Calu3 (cell line): ENCODE measurements at regions not wholly inside any gene's neighbourhood (a gene's known extent, or its start where the extent isn't known, plus 50 kb on each side); places are given as distances from the start of the nearest gene placed in this dataset.

Source experiments
- BruUV-seq: library from RNA; stranded (reverse); fragments of 400-500 nt; replicated peaks from 2 replicates; lab custom pipeline; 2021; lab: Mats Ljungman, UMichigan
- CTCF ChIA-PET: fragments of 300-600 bp; sonication (Branson Sonifier 250); formaldehyde crosslinking; loops from one replicate; lab custom pipeline; 2022; ENCODE audit warnings: antibody characterized with exemption; lab: Charles Lee
- DNase-seq: peaks from one replicate; pipeline ENCODE4 v3.0.0; 2022
- H3K27ac Mint-ChIP-seq: one replicate; pipeline ENCODE4 v1.8.0; 2022; ENCODE audit warnings: mixed read lengths; ENCODE audit not compliant: unreplicated experiment
- H3K27me3 Mint-ChIP-seq: one replicate; pipeline ENCODE4 v1.8.0; 2022; ENCODE audit warnings: mixed read lengths; ENCODE audit not compliant: unreplicated experiment
- H3K36me3 Mint-ChIP-seq: one replicate; pipeline ENCODE4 v1.8.0; 2022; ENCODE audit warnings: mild to moderate bottlenecking, moderate library complexity, mixed read lengths; ENCODE audit not compliant: insufficient read depth, unreplicated experiment
- H3K4me1 Mint-ChIP-seq: one replicate; pipeline ENCODE4 v1.8.0; 2022; ENCODE audit warnings: mild to moderate bottlenecking, low read depth, mixed read lengths; ENCODE audit not compliant: unreplicated experiment
- H3K4me3 Mint-ChIP-seq: one replicate; pipeline ENCODE4 v1.8.0; 2022; ENCODE audit warnings: mild to moderate bottlenecking, low read depth, moderate library complexity, mixed read lengths; ENCODE audit not compliant: unreplicated experiment
- H3K9me3 Mint-ChIP-seq: one replicate; pipeline ENCODE4 v1.8.0; 2022; ENCODE audit warnings: low read depth, mixed read lengths; ENCODE audit not compliant: unreplicated experiment
- CTCF ChIP-seq: fragments of 200-600 bp; IDR thresholded peaks from one replicate; pipeline ENCODE4 v1.8.0; 2022; ENCODE audit warnings: antibody characterized with exemption; ENCODE audit not compliant: unreplicated experiment
- intact Hi-C: fragments of 100-400 bp; cut with micrococcal nuclease; formaldehyde crosslinking; loops from one replicate; pipeline ENCODE4 v1.10.0; 2022; ENCODE audit not compliant: unreplicated experiment

GRCh38 chr9:73029346-73029745 is 76.5 kb upstream of the ALDH1A1 start:
- Mint-ChIP-seq H3K4me1 (no peaks in the 10 kb centered on the region), H3K27me3 (no peaks in the 10 kb centered on the region), H3K27ac (no peak overlapping the region), H3K4me3 (no peak overlapping the region), H3K36me3 (no peaks in the 10 kb centered on the region), H3K9me3 (no peaks in the 10 kb centered on the region)
- intact Hi-C loops: no loop called here
- no peak for TF ChIP-seq CTCF
- BruUV-seq: no TSS peak
- CTCF ChIA-PET: no interaction called here
- DNase-seq: no peak

GRCh38 chr9:73026375-73026774 is 73.5 kb upstream of the ALDH1A1 start:
- intact Hi-C loops: no loop called here
- H3K27ac Mint-ChIP-seq: no peak overlapping the region
- TF ChIP-seq CTCF: no peak
- H3K9me3 Mint-ChIP-seq: no peaks in the 10 kb centered on the region
- DNase-seq: no peak
- no peaks in the 10 kb centered on the region for H3K36me3 Mint-ChIP-seq
- H3K27me3 Mint-ChIP-seq: no peaks in the 10 kb centered on the region
- BruUV-seq: no TSS peak
- no peak overlapping the region for H3K4me3 Mint-ChIP-seq
- CTCF ChIA-PET: no interaction called here
- H3K4me1 Mint-ChIP-seq: peaks cover 13% of the 10 kb centered on the region

- BruUV-seq: no TSS peak
- H3K4me3 Mint-ChIP-seq: no peak overlapping the region
- peaks cover 13% of the 10 kb centered on the region for H3K4me1 Mint-ChIP-seq
- DNase-seq: no peak
- intact Hi-C loops: loop anchor here (5.0 kb wide), 2 partner anchors 42 to 167 kb away; no protein-coding TSS in a partner anchor
- H3K27me3 Mint-ChIP-seq: no peaks in the 10 kb centered on the region
- no peaks in the 10 kb centered on the region for H3K9me3 Mint-ChIP-seq
- TF ChIP-seq CTCF: no peak
- no peak overlapping the region for H3K27ac Mint-ChIP-seq
- H3K36me3 Mint-ChIP-seq: no peaks in the 10 kb centered on the region
- CTCF ChIA-PET: no interaction called here
Measured at GRCh38 chr9:73024601-73025034, 71.8 kb upstream of the ALDH1A1 start.

- Mint-ChIP-seq H3K36me3 (no peaks in the 10 kb centered on the region), H3K4me3 (no peak overlapping the region), H3K27me3 (no peaks in the 10 kb centered on the region), H3K9me3 (no peaks in the 10 kb centered on the region), H3K4me1 (peaks cover 13% of the 10 kb centered on the region), H3K27ac (peak overlapping the region; percentile 3)
- intact Hi-C loops: loop anchor here (1.0 to 5.0 kb wide), 4 partner anchors 41 to 166 kb away; no protein-coding TSS in a partner anchor
- BruUV-seq: no TSS peak
- DNase-seq: peak; percentile 61
- peak; percentile 67 for TF ChIP-seq CTCF
- CTCF ChIA-PET: interaction anchor here (0.8 to 1.3 kb wide), 5 partner anchors 77 to 179 kb away, joined by 3 to 10 read pairs (median 5); no protein-coding TSS in a partner anchor
Measured at GRCh38 chr9:73023025-73023541, 70.2 kb upstream of the ALDH1A1 start.
